ENCODE measurements at regions not wholly inside any gene's neighbourhood (a gene's known extent, or its start where the extent isn't known, plus 50 kb on each side); places are given as distances from the start of the nearest gene placed in this dataset.

- no peak for TF ChIP-seq CTCF (conservative IDR thresholded peaks at IDR 0.05)
These were observed 764.3 kb downstream of the SLC6A15 start for GRCh38 chr12:84148335-84148734.

DNA sequence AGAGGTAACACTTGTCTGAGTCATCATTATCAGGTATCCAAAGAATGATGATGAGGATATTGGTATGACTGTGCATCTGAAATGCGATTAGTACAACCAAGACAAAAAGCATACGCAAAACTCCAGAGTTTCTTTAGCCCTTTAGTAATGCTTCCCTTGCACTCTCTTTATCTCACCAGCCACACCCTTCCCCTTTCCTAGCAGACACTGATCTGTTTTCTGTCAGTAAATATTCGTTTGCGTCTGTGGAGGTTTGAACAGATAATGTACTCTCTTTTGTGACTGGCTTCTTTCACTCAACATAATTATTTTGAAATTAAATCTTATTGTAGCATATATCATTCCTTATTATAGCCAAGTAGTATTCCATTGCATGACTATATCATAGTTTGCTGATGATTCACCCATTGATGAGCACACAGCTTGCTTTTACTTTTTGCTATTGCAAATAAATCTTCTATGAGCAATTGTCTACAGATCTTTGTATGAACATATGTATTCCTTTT, 775.7 kb downstream of the SLC6A15 start:
- no peak overlapping the region for H3K27ac ChIP-seq
- no peak for TF ChIP-seq CTCF (conservative IDR thresholded peaks at IDR 0.05)

More at GRCh38 chr12:84148335-84148734, 764.3 kb downstream of the SLC6A15 start:
- H3K27ac ChIP-seq: no peak overlapping the region

DNA sequence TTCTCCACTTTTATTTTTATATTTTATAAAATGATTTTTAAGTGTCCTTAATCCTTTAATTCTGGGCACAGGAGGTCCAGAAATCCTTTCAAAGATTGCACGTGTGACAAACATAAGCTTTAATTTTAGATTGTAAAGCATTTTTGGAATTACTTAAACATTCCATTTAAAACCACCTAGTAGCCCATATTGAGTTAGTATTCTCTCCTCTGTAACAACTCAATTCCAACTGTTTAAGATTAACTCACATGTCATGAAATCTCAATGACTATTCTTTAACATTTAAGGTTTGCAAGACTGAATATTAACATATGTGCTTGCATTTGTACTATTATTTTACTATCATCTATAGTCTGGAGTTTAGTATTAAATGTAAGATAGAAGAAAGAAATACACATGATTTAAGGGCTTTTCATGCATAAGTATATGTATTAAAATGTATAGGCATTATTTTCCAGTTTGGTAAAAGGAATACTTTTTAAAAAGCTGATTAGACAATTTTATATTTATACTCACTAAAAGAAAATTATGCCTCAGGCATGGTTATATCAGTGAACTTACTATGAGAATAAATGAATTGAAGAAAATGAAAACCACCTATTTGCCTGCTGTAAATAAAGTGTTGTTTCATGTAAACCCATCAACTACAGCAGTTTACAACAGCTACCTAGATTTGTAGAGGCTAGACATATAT, 776.9 kb downstream of the SLC6A15 start:
- H3K27ac ChIP-seq: no peak overlapping the region
- TF ChIP-seq CTCF (conservative IDR thresholded peaks at IDR 0.05): no peak

GRCh38 chr12:84134797-84135366, 777.7 kb downstream of the SLC6A15 start:
- no peak overlapping the region for H3K27ac ChIP-seq
- TF ChIP-seq CTCF (conservative IDR thresholded peaks at IDR 0.05): no peak

GRCh38 chr12:84131076-84131475, 781.5 kb downstream of the SLC6A15 start:
- TF ChIP-seq CTCF (conservative IDR thresholded peaks at IDR 0.05): no peak
- no peak overlapping the region for H3K27ac ChIP-seq

DNA sequence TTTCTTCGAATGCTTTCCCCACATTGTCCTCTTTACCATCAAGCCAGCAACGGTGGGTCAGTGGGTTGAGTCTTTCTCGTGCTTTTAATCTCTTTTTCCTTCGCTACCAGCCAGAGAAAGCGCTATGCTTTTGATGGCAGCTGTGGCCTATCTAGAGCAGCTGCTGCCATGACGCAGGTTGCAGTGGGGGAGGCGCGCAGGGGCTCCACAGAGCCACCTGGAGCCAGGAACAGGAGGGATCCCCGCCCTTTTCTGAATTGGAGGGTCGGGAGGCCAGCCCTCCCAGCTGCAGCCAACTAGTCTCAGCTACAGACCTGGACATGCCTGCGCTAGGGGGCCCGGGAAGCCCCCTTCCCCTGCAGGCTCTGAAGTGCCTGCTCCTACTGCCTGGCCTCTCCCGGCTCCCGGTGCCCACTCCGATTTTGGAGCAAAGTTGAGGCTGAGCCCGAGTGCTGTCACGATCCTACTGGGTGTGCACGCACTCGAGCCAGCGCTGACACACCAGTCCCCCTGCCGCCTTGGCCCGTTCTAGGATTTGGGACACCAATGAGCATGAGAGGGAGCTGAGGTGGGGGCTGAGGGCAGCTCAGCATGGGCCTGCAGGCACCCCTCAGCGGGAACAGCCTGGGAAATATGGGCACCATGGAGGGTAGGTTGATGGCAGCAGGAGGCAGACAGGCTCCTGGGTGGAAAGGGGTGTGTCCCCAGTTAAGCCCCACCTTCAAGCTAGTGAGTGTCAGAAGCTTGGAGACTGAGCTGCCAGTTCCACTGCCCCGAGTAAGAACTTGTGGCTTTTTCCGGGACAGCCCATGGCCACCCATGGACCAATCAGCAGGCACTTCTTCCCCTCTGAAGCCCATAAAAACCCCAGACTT, 784.2 kb downstream of the SLC6A15 start:
- no peak overlapping the region for H3K27ac ChIP-seq
- no peak for TF ChIP-seq CTCF (conservative IDR thresholded peaks at IDR 0.05)

GRCh38 chr12:84124211-84124610, 788.4 kb downstream of the SLC6A15 start:
- no peak for TF ChIP-seq CTCF (conservative IDR thresholded peaks at IDR 0.05)
- H3K27ac ChIP-seq: no peak overlapping the region

Measured in VCaP (cell line).